Activated CD8-positive, alpha-beta T cell treated with anti-CD3 and anti-CD28 coated beads for 36 hours (primary cell): ENCODE measurements at regions not wholly inside any gene's neighbourhood (a gene's known extent, or its start where the extent isn't known, plus 50 kb on each side); places are given as distances from the start of the nearest gene placed in this dataset.
"Not testable (repeated sequence)": the region's sequence is repeated elsewhere in the genome, so short reads cannot be mapped to it uniquely, and the experiment has no call there.

Experiments used
- ATAC-seq: fragments of 200-7000 bp; cut with Tn5 transposase; one replicate; pipeline ENCODE4 v1.10.0; 2021; ENCODE audit warnings: mild to moderate bottlenecking, moderate library complexity
- CTCF ChIA-PET: fragments of 350-600 bp; sonication (Branson Sonifier 250); formaldehyde crosslinking; loops from one replicate; lab custom pipeline; 2021; ENCODE audit warnings: antibody characterized with exemption; lab: Charles Lee
- POLR2A ChIA-PET: fragments of 350-600 bp; sonication (Branson Sonifier 250); formaldehyde crosslinking; loops from one replicate; lab custom pipeline; 2021; ENCODE audit warnings: antibody characterized with exemption; lab: Charles Lee
- DNase-seq: peaks from one replicate; pipeline ENCODE4 v3.0.0-alpha.2; 2020
- H3K27ac Mint-ChIP-seq: one replicate; pipeline ENCODE4 v1.8.0; 2021; ENCODE audit warnings: mild to moderate bottlenecking, mixed read lengths
- H3K27me3 Mint-ChIP-seq: one replicate; pipeline ENCODE4 v1.8.0; 2021; ENCODE audit warnings: mixed read lengths
- H3K36me3 Mint-ChIP-seq: one replicate; pipeline ENCODE4 v1.8.0; 2021; ENCODE audit warnings: low read depth, mixed read lengths
- H3K4me1 Mint-ChIP-seq: one replicate; pipeline ENCODE4 v1.8.0; 2021; ENCODE audit warnings: low read depth, mixed read lengths
- H3K4me3 Mint-ChIP-seq: one replicate; pipeline ENCODE4 v1.8.0; 2021; ENCODE audit warnings: mild to moderate bottlenecking, moderate library complexity, mixed read lengths
- H3K9me3 Mint-ChIP-seq: one replicate; pipeline ENCODE4 v1.8.0; 2021; ENCODE audit warnings: mixed read lengths
- CTCF ChIP-seq: fragments of 200-600 bp; IDR thresholded peaks from one replicate; pipeline ENCODE4 v1.8.0; 2022; ENCODE audit warnings: antibody characterized with exemption, mild to moderate bottlenecking
- intact Hi-C: fragments of 100-400 bp; cut with micrococcal nuclease; formaldehyde crosslinking; loops from one replicate; pipeline ENCODE4 v1.10.0; 2022

GRCh38 chr2:16088035-16088801 is 147.9 kb downstream of the MYCN start:
- ATAC-seq (no peak), DNase-seq (no peak)
- H3K27ac Mint-ChIP-seq: no peak overlapping the region
- no peaks in the 10 kb centered on the region for H3K36me3 Mint-ChIP-seq
- H3K4me3 Mint-ChIP-seq: no peak overlapping the region
- TF ChIP-seq CTCF: no peak
- no peaks in the 10 kb centered on the region for H3K27me3 Mint-ChIP-seq
- ChIA-PET CTCF (no interaction called here), POLR2A (no interaction called here)
- no peaks in the 10 kb centered on the region for H3K9me3 Mint-ChIP-seq
- intact Hi-C loops: no loop called here
- H3K4me1 Mint-ChIP-seq: no peaks in the 10 kb centered on the region

- H3K36me3 Mint-ChIP-seq, CTCF ChIA-PET, POLR2A ChIA-PET, DNase-seq, H3K27ac Mint-ChIP-seq, ATAC-seq, H3K4me1 Mint-ChIP-seq, H3K4me3 Mint-ChIP-seq, H3K27me3 Mint-ChIP-seq, H3K9me3 Mint-ChIP-seq, intact Hi-C loops: not testable (repeated sequence)
These were observed 145.8 kb downstream of the MYCN start for GRCh38 chr2:16086136-16086535.

- Mint-ChIP-seq H3K4me3 (no peak overlapping the region), H3K4me1 (no peaks in the 10 kb centered on the region), H3K27me3 (no peaks in the 10 kb centered on the region), H3K9me3 (no peaks in the 10 kb centered on the region), H3K36me3 (no peaks in the 10 kb centered on the region), H3K27ac (no peak overlapping the region)
- ChIA-PET CTCF (no interaction called here), POLR2A (no interaction called here)
- intact Hi-C loops: no loop called here
- TF ChIP-seq CTCF: no peak
- DNase-seq (no peak), ATAC-seq (no peak)
These were observed 144.7 kb downstream of the MYCN start for GRCh38 chr2:16085073-16085472.

GRCh38 chr2:16084274-16084673 is 143.9 kb downstream of the MYCN start:
- Mint-ChIP-seq H3K4me1 (no peaks in the 10 kb centered on the region), H3K27ac (no peak overlapping the region), H3K36me3 (no peaks in the 10 kb centered on the region), H3K27me3 (no peaks in the 10 kb centered on the region), H3K9me3 (no peaks in the 10 kb centered on the region), H3K4me3 (no peak overlapping the region)
- ChIA-PET CTCF (no interaction called here), POLR2A (no interaction called here)
- TF ChIP-seq CTCF: no peak
- intact Hi-C loops: loop anchor here (1.0 kb wide), 1 partner anchor 10 kb away; no protein-coding TSS in a partner anchor
- no peak for ATAC-seq
- DNase-seq: no peak

- ATAC-seq (no peak), DNase-seq (no peak)
- intact Hi-C loops: no loop called here
- no peak for TF ChIP-seq CTCF
- Mint-ChIP-seq H3K4me3 (no peak overlapping the region), H3K9me3 (no peaks in the 10 kb centered on the region), H3K27ac (no peak overlapping the region), H3K36me3 (no peaks in the 10 kb centered on the region), H3K27me3 (no peaks in the 10 kb centered on the region), H3K4me1 (no peaks in the 10 kb centered on the region)
- ChIA-PET CTCF (no interaction called here), POLR2A (no interaction called here)
These were observed 141.9 kb downstream of the MYCN start for GRCh38 chr2:16082276-16082675.
